HG03520 (cell line): ENCODE measurements at regions not wholly inside any gene's neighbourhood (a gene's known extent, or its start where the extent isn't known, plus 50 kb on each side); places are given as distances from the start of the nearest gene placed in this dataset.

Experiments
- ATAC-seq: cut with Tn5 transposase; IDR thresholded peaks from one replicate; pipeline ENCODE4 v1.9.1; 2021; ENCODE audit warnings: mild to moderate bottlenecking, moderate library complexity; ENCODE audit not compliant: unreplicated experiment

- ATAC-seq, result no peak
These were observed 114.0 kb downstream of the NSG2 start for GRCh38 chr5:174159327-174160114.

- ATAC-seq, result no peak
These were observed 119.9 kb downstream of the NSG2 start for GRCh38 chr5:174165406-174165805.

- no peak for ATAC-seq
These were observed 120.9 kb downstream of the NSG2 start for GRCh38 chr5:174166231-174167079.

GRCh38 chr5:174167080-174167910, 121.8 kb downstream of the NSG2 start:
- ATAC-seq, result no peak

- no peak for ATAC-seq
These were observed 126.6 kb downstream of the NSG2 start for GRCh38 chr5:174172152-174172551.

- no peak for ATAC-seq
These were observed 127.1 kb downstream of the NSG2 start for GRCh38 chr5:174172566-174172965.

- no peak for ATAC-seq
These were observed 128.3 kb downstream of the NSG2 start for GRCh38 chr5:174173766-174174165.

- ATAC-seq, result no peak
These were observed 130.3 kb downstream of the NSG2 start for GRCh38 chr5:174175716-174176268.

- no peak for ATAC-seq
These were observed 131.0 kb downstream of the NSG2 start for GRCh38 chr5:174176511-174176910.

- no peak for ATAC-seq
These were observed 132.0 kb downstream of the NSG2 start for GRCh38 chr5:174177531-174177930.

GRCh38 chr5:174177976-174178605, 132.6 kb downstream of the NSG2 start:
- ATAC-seq, result no peak

- no peak for ATAC-seq
These were observed 135.1 kb downstream of the NSG2 start for GRCh38 chr5:174180639-174181038.

- ATAC-seq, result no peak
These were observed 136.6 kb downstream of the NSG2 start for GRCh38 chr5:174182111-174182510.

GRCh38 chr5:174183701-174184100, 138.2 kb downstream of the NSG2 start:
- no peak for ATAC-seq

GRCh38 chr5:174185506-174185905, 140.0 kb downstream of the NSG2 start:
- no peak for ATAC-seq

- no peak for ATAC-seq
These were observed 140.7 kb downstream of the NSG2 start for GRCh38 chr5:174186096-174186695.

- no peak for ATAC-seq
These were observed 141.5 kb downstream of the NSG2 start for GRCh38 chr5:174187001-174187400.

GRCh38 chr5:174187481-174187880, 142.0 kb downstream of the NSG2 start:
- no peak for ATAC-seq

GRCh38 chr5:174188295-174188694, 142.8 kb downstream of the NSG2 start:
- ATAC-seq, result no peak
